MM.1S (cell line): ENCODE measurements at regions not wholly inside any gene's neighbourhood (a gene's known extent, or its start where the extent isn't known, plus 50 kb on each side); places are given as distances from the start of the nearest gene placed in this dataset.

Source experiments
- DNase-seq: peaks from one replicate; pipeline ENCODE4 v3.0.0-alpha.2; 2015
- H2AFZ ChIP-seq: fragments of 300-600 bp; sonication (generic); 2 replicates; pipeline ENCODE4 v1.6.0; 2016; ENCODE audit warnings: antibody characterized with exemption, low read length
- H3F3A ChIP-seq: fragments of 300-600 bp; sonication (generic); 2 replicates; pipeline ENCODE4 v1.6.1; 2016; ENCODE audit warnings: mild to moderate bottlenecking, antibody characterized with exemption, low read length, moderate library complexity, mixed read lengths; ENCODE audit not compliant: insufficient read depth
- H3K27ac ChIP-seq: fragments of 300-600 bp; sonication (generic); 2 replicates; pipeline ENCODE4 v1.5.1; 2016; ENCODE audit warnings: mild to moderate bottlenecking, low read length
- H3K27me3 ChIP-seq: fragments of 300-600 bp; sonication (generic); replicated peaks from 2 replicates; pipeline ENCODE4 v1.6.0; 2016; ENCODE audit warnings: low read length; ENCODE audit not compliant: insufficient read depth
- H3K36me3 ChIP-seq: fragments of 300-600 bp; sonication (generic); replicated peaks from 2 replicates; pipeline ENCODE4 v1.6.1; 2016; ENCODE audit warnings: mild to moderate bottlenecking, low read length, mixed read lengths; ENCODE audit not compliant: insufficient read depth
- H3K4me1 ChIP-seq: fragments of 300-600 bp; sonication (generic); 2 replicates; pipeline ENCODE4 v1.6.1; 2016; ENCODE audit warnings: low read length, mixed read lengths
- H3K4me2 ChIP-seq: fragments of 300-600 bp; sonication (generic); 2 replicates; pipeline ENCODE4 v1.6.0; 2016; ENCODE audit warnings: low read depth, low read length
- H3K4me3 ChIP-seq: fragments of 300-600 bp; sonication (generic); 2 replicates; pipeline ENCODE4 v1.5.1; 2016; ENCODE audit warnings: low read length, mixed read lengths
- H3K79me2 ChIP-seq: fragments of 300-600 bp; sonication (generic); 2 replicates; pipeline ENCODE4 v1.6.1; 2016; ENCODE audit warnings: mixed run types, low read length, mixed read lengths
- H3K9ac ChIP-seq: fragments of 300-600 bp; sonication (generic); 2 replicates; pipeline ENCODE4 v1.6.1; 2016; ENCODE audit warnings: low read length, mixed read lengths
- H3K9me2 ChIP-seq: fragments of 300-600 bp; sonication (generic); replicated peaks from 2 replicates; pipeline ENCODE4 v1.6.1; 2016; ENCODE audit warnings: mild to moderate bottlenecking, low read length, mixed read lengths; ENCODE audit not compliant: insufficient read depth
- H3K9me3 ChIP-seq: fragments of 300-600 bp; sonication (generic); replicated peaks from 2 replicates; pipeline ENCODE4 v1.6.1; 2016; ENCODE audit warnings: mild to moderate bottlenecking, low read length, mixed read lengths; ENCODE audit not compliant: insufficient read depth
- H4K20me1 ChIP-seq: fragments of 300-600 bp; sonication (generic); 2 replicates; pipeline ENCODE4 v1.6.1; 2016; ENCODE audit warnings: mild to moderate bottlenecking, low read length, moderate library complexity, mixed read lengths; ENCODE audit not compliant: insufficient read depth
- CTCF ChIP-seq: fragments of 300-600 bp; sonication (generic); IDR thresholded peaks from 2 replicates; pipeline ENCODE4 v1.5.1; 2016; ENCODE audit warnings: antibody characterized with exemption, low read length, mixed read lengths
- EZH2 ChIP-seq: fragments of 300-600 bp; sonication (generic); optimal IDR thresholded peaks from 2 replicates; pipeline ENCODE3; 2017; ENCODE audit warnings: low read depth, mild to moderate bottlenecking, antibody characterized with exemption, low read length, mixed read lengths
- EZH2phosphoT487 ChIP-seq: fragments of 300-600 bp; sonication (generic); IDR thresholded peaks from 2 replicates; pipeline ENCODE4 v1.6.1; 2018; ENCODE audit warnings: antibody characterized with exemption, low read length

GRCh38 chr7:156305351-156305750, 335.2 kb upstream of the RNF32 start:
- no peak overlapping the region for H3K27ac ChIP-seq
- H2AFZ ChIP-seq, result no peak overlapping the region
- no peak overlapping the region for H3K4me2 ChIP-seq
- H3F3A ChIP-seq, result no peaks in the 10 kb centered on the region
- DNase-seq, result no peak
- H4K20me1 ChIP-seq, result no peaks in the 10 kb centered on the region
- no peaks in the 10 kb centered on the region for H3K4me1 ChIP-seq
- H3K4me3 ChIP-seq, result no peak overlapping the region
- no peaks in the 10 kb centered on the region for H3K79me2 ChIP-seq
- no peaks in the 10 kb centered on the region for H3K36me3 ChIP-seq
- H3K27me3 ChIP-seq, result peaks cover 11% of the 10 kb centered on the region; the same call in 1 of the 2 replicates
- TF ChIP-seq EZH2 (no peak), CTCF (no peak), EZH2phosphoT487 (no peak)
- no peaks in the 10 kb centered on the region for H3K9me2 ChIP-seq
- H3K9ac ChIP-seq, result no peak overlapping the region
- H3K9me3 ChIP-seq, result no peaks in the 10 kb centered on the region

- H3K4me2 ChIP-seq, result no peak overlapping the region
- H4K20me1 ChIP-seq, result no peaks in the 10 kb centered on the region
- TF ChIP-seq EZH2phosphoT487 (no peak), CTCF (no peak), EZH2 (no peak)
- H3K79me2 ChIP-seq, result no peaks in the 10 kb centered on the region
- no peak overlapping the region for H2AFZ ChIP-seq
- H3K4me3 ChIP-seq, result no peak overlapping the region
- H3K27ac ChIP-seq, result no peak overlapping the region
- H3K36me3 ChIP-seq, result no peaks in the 10 kb centered on the region; the same call in 1 of the 2 replicates
- H3K27me3 ChIP-seq, result no peaks in the 10 kb centered on the region; the same call in 1 of the 2 replicates
- DNase-seq, result no peak
- no peak overlapping the region for H3K9ac ChIP-seq
- no peaks in the 10 kb centered on the region for H3K9me2 ChIP-seq
- no peaks in the 10 kb centered on the region for H3K9me3 ChIP-seq
- H3K4me1 ChIP-seq, result no peaks in the 10 kb centered on the region
- no peaks in the 10 kb centered on the region for H3F3A ChIP-seq
These were observed 357.8 kb upstream of the RNF32 start for GRCh38 chr7:156282816-156283215.

- no peaks in the 10 kb centered on the region for H3K4me1 ChIP-seq
- no peak overlapping the region for H3K27ac ChIP-seq
- DNase-seq, result no peak
- no peak overlapping the region for H3K9ac ChIP-seq
- no peak overlapping the region for H2AFZ ChIP-seq
- H3K36me3 ChIP-seq, result no peaks in the 10 kb centered on the region; the same call in 1 of the 2 replicates
- TF ChIP-seq CTCF (no peak), EZH2 (no peak), EZH2phosphoT487 (no peak)
- H3K4me3 ChIP-seq, result no peak overlapping the region
- H3K4me2 ChIP-seq, result no peak overlapping the region
- no peaks in the 10 kb centered on the region for H4K20me1 ChIP-seq
- no peaks in the 10 kb centered on the region for H3K9me3 ChIP-seq
- no peaks in the 10 kb centered on the region for H3K9me2 ChIP-seq
- H3F3A ChIP-seq, result no peaks in the 10 kb centered on the region
- no peaks in the 10 kb centered on the region for H3K79me2 ChIP-seq
- H3K27me3 ChIP-seq, result no peaks in the 10 kb centered on the region; the same call in 1 of the 2 replicates
These were observed 360.9 kb upstream of the RNF32 start for GRCh38 chr7:156279635-156280034.
